ENCODE measurements at regions not wholly inside any gene's neighbourhood (a gene's known extent, or its start where the extent isn't known, plus 50 kb on each side); places are given as distances from the start of the nearest gene placed in this dataset.
A peak's percentile ranks its signal among the peaks of the same experiment; 100 is the strongest.

DNA sequence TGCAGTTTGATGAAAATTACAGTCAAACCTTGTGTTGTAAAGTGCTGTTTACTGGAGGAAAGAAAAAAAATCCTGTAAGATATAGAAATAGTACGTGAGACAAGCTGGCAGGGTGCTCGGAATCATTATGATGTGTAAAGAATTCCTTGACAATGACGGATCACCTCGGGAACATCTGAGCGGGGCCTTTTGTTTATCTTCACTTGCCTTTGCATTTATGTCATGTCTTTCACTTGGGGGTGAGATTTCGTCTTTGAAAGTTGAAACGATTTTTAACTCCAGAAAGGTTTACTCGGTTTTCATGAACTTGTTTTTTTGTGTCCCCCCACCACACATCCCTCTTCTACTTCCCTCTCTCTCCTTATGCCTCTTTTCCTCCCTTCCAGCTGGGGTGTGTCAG is 128.3 kb upstream of the VEPH1 start:
- DNase-seq: no peak

DNA sequence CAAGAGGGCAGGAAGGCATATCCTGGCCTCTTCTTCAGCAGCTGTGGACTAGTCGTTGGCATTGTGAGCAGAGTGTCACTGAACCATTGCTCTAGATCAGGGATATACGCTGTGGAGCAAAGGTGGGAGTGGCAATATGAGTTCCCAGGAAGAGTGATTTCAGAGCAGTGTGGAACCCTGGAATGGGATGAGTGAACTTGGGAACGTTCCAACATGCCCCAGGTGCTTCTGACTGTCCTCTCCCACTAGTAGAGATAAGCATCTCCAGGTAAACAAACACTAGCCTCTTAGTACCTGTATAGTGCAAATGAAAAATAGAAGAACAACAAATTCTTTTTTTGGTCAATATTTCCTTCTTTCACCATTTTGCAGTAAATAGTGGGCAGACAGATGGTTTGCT is 123.6 kb upstream of the VEPH1 start:
- no peak for DNase-seq

DNA sequence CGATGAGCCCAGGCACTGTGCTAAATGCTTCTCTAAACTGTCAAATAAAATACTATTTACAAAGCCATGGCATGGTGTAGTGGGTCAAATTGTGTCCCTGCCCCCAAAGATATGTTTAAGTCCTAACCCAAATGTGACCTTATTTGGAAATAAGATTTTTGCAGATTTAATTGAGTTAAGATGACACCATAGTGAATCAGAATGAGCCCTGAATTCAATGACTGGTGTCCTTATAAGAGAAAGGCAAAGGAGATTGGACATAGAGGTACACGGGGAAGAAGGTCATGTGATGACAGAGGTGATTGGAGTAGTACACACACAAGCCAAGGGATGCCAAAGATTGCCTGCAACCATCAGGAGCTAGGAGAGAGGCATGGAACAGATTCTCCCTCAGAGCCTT is 121.6 kb upstream of the VEPH1 start:
- no peak for DNase-seq

DNA sequence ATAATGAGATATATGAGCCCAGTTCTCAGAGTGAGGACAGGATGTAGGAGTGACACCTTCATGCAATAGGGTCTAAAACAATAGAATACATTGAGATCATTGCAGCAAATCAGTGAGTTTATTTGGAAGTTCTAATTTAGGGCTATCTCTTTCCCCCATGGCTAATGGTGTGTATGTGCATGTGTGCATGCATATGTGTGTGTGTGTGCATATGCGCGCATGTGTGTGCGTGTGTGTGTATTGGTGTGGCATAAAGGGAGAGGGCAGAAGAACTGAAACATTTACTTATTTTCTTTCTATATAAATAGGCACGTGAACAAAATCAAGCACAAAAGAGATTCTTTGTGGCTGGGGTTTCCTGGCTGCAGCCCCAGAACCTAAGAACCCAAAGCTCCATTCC is 115.7 kb upstream of the VEPH1 start:
- no peak for DNase-seq

DNA sequence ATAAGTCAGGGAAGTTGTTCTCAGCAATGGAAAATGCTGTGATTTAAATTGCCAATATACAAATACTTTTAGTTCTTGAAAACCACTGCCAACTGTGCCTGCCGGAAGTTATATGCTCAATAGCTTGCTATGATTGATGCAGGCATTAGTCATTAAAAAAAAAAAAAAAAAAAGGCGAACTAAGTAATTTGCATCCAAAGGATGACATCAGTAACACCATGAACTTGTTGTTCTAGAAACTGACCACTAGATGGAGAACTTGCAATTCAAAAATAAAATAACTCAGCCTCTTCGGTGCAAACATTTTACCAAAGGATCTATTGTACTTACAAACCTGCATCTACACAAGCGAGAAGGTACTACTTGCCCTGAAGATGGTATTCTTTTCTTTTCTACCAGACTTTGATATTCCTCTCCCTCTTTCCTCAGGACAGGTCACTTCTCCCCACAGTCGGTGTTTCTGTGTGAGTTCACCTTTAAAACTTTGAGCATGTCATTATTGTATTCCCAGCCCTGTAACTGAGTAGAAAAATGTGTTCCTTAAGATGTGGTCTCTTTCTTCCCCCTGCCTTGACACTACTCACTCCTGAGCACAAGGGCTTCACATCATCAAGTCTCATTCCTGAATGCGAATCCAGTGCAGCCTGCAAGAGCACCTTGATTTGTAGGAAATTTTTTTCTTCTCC is 115.0 kb upstream of the VEPH1 start:
- DNase-seq: peak in 2 of 51 donors; percentile 5 to 47

DNA sequence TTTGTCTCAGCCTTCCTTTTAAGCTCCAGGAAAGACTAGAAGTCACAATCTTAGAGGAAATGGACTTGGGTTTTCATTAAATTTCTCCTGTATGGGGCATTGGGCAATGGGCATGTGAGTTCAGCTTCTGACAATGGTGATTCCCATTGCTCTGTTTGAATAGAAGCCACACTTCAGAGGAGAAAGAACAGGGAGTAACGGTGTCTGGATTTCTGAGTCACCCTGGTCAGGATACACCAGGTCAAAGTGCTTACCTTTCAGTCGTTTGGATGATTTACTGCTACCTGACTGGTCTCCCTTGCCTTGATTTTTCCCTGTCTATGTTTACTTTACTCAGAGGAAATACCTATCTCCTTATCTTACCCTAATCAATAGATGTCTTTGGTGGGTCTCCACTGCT is 111.7 kb upstream of the VEPH1 start:
- DNase-seq: no peak

DNA sequence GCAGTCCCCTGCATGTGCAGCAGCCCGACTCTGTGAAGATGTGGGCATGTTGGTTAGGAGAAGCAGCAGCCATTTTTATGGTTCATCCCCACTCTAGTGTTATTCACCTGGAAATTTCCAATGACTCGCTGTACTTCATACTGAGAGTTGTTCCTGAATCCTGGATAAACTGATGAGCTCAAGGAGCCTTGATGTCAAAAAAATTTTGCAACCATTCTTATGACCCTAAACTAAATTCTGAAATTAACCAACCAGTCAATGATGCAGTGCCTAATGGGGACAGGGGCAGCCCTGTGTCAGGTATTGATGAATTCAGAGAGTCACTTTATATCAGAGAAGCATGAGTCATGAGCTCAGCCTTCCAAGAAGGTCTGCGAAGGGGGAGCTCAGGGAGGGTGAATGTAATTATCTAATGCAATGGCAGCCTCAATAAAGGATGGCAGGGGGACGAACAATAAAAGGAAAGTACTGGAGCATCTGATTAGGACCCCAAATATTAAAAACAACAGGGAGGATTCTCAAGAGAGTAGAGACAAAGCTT is 108.4 kb upstream of the VEPH1 start:
- no peak for DNase-seq

DNA sequence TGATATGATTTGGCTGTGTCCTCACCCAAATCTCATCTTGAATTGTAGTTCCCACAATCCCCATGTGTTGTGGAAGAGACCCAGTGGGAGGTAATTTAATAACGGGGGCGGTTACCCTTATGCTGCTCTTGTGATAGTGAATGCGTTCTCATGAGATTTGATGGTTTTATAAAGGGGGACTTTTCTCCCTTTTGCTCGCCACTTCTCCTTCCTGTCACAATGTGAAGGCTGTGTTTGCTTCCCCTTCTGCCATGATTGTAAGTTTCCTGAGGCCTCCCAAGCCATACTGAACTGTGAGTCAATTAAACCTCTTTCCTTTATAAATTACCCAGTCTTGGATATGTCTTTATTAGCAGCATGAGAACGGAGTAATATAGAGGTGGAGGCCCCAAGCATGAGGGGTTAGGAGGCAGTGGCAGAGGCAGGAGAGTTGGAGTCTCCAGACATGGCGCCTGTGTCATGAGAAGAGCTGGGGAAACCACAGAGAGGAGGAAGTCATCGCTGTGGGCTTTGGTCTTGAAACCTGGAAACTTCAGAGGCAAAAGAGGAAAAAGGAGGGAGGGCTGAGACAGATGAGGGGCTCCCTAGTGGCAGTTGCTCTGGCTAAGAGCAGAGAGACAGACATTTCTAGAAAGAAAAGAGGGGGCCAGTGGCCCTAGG is 107.8 kb upstream of the VEPH1 start:
- no peak for DNase-seq

DNA sequence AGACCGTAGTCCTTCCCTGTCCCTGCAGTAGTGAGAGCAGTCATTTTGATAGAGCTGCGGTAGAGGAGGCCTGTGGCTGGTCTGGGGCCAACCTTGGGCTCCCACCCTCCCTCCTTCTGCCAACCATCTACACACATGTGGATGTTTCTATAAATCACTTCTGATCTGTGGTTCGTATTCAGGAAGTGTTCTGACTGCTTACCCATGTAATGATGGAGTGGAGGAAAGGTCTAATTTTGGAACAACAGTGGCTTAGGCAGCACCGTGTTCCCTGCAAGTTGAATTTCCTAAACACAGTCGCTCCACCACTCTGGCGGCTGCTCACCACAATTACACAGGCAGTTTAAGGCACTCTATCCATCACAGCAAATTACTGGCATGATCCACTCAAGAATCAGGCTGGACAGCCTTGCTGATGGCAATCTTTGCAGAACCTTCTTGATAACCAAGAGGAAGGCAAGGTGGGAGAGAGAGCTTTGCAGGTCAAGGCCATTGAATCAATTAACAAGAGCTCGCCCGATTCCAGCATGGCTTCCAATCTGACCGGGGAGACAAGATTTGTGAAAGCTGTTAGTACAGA is 104.7 kb upstream of the VEPH1 start:
- DNase-seq: no peak

DNA sequence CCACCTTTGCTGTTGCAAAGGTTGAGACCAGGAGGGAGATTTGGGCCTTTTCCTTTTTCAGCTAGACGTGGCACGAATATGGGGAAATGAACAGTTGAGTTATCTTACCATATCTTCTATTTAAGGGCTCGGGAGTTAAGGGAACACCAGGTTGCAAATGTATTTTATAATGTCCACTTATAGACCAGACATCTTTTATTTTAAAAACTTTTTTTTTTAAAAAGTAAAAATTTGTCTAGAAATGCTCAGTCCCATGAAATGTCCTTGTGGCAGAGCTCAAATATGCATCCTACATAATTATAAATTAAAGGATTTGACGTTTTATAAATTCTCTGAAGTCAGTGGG is 103.6 kb upstream of the VEPH1 start:
- no peak for DNase-seq

DNA sequence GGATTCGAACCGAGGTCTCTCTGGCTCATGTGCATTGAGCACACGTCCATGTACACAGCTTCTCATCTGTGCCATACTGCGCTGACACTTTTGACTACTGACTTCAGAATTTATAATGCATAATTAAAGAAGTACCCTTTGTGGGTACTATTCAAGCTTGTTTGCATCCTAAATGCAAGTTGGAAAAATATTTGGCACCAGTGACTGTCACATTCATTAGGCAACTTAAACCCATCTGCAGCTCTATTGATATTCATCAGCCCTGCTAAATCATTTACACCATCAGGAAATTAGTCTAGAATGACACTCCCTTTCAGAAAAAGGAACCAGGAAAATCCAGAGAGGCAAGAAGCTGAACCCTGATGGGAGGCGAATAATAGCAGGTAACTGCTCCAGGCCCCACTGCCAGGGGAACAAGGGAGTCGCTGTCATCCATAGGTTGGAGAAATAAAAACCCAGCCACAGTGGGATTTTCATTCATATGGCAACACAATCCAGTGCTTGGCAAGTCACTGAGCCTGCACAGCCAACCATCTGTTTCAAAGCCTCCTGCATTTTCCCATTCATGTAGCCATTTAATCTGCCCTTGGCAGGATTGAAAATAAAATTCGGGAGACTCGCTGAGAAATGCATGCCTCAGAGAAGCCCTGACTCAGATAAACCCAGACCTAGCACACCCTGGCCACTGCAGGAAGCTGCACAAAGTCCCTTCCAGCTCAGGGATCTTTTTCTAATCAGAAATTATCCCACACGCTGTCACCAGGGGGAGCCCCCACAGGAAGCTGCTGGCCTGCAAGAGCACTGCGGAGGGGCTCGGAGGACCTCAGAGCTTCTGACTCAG is 103.0 kb upstream of the VEPH1 start:
- peak in 44 of 51 donors; percentile 2 to 66 (median 19) for DNase-seq

DNA sequence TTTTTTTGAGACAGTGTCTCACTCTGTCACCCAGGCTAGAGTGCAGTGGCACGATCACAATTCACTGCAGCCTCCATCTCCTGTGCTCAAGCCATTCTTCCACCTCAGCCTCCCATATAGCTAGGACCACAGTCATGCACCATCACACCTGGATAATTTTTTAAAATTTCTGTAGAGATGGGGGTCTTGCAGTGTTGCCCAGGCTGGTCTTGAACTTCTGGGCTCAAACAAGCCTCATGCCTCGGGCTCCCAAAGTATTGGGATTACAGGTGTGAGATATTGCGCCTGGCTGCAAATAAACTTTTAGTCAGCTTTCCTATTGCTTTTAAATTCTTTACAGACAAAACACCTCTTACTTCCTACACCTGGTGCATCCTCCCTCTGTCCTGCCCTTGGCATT is 102.1 kb upstream of the VEPH1 start:
- no peak for DNase-seq

DNA sequence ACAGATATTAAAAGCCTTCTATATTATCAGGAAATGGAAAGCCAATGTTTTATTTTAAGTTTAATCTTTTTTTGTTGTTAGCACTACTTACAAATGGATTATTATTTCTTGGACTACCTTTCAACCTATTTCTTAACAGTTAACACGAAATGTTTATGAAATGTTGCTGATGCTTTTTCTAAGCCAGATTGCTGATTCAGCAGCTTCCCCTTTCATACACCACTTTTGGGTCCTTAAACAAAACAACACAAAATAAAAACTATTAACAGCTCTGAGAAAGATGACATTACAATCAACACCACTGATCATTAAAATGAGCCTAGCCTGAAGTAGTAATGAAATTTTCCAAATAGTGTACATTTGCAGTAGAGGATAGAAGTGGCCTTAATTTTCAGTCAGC is 99.2 kb upstream of the VEPH1 start:
- DNase-seq: no peak

DNA sequence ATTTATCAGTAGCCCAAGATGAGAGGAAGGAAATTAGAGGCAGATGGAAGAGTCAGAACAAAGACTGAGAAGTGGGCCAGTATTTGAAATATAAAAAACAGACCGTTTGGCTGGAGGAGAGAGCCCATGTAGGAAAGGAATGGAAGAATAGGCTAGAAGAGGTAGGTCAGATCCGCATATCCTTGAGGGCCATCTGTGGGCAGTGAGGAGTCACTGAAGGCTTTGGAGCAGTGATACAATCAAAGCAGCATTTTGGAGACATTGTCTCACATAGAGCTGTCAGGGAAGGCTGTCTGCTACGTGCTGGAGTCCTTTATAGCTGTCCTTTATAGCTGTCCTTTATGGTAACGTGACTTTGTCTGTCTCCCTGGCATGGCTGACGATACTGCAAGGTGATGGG is 92.0 kb upstream of the VEPH1 start:
- DNase-seq: no peak

DNA sequence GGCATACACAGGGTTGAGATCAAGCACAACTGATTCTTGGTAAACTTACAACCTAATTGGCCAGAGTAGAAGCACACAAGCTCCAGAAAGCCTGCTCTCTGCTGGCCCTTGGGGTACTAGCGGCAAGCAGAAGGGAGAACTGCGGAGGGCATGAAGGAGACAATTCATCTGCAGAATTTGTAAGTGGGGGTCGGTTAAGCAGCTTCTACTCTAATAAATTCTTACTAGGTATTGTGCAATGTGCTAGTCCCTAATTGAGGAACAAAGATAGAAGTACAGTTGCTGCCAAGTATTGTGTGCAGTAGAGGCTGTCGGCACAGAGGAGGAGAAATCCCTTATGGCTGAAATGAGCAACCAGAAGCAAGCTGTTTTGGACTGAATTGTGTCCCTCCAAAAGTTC is 91.2 kb upstream of the VEPH1 start:
- no peak for DNase-seq

DNA sequence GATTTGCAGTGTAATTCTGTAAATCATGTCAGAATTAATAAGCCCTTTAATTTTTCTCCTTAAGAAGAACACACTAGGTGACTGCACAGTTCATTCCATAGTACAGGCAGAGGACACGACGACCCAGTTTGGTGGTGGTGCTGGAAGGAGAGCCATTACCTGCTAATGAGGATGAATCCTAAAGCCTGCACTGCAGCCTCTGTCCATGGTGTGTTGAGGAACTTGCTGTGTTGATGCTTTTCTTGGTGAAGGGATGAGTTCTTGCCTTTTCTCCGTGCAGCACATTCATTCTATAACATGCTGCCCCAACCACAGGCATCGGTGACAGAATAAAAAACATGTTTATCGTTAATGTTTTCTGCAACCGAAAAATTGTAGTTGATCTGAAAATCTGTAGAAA is 89.6 kb upstream of the VEPH1 start:
- no peak for DNase-seq

DNA sequence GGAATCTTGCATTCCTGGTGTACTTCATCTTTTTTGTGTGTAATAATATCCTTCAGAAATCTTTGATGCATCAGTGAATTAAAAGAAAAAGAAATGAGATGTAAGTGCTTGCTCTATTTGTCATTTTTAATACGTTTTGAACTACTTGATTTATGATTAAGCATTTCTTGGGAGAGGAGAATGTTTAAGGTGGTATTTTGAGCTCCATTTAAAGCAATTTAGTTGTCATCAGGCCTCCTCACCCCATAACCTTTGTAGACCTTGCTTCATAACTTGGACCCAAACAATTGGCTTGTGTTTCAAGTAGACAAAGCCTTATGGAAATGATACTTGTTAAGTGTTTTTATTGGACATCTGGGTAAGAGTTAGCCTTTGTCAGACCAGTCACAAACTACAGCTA is 87.1 kb upstream of the VEPH1 start:
- DNase-seq: no peak

DNA sequence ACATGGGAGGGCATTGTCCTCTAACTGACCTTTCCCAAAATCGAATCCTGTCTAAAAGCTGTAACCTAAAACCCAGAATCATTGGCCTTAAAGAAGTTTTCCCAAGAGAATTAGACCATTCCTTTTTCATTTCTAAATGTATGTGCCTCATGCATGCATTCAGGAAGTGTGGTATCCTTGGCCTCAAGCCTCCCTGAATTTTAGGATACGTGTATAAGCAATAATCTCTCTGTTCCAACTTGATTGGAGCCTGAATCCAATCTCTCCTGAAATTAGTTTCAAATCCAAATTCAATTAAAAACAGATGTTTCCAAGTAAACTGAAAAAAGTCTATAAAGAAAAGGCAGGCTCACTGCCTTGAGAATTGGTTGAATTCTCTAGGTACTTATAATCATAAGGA is 86.0 kb upstream of the VEPH1 start:
- DNase-seq: no peak

DNA sequence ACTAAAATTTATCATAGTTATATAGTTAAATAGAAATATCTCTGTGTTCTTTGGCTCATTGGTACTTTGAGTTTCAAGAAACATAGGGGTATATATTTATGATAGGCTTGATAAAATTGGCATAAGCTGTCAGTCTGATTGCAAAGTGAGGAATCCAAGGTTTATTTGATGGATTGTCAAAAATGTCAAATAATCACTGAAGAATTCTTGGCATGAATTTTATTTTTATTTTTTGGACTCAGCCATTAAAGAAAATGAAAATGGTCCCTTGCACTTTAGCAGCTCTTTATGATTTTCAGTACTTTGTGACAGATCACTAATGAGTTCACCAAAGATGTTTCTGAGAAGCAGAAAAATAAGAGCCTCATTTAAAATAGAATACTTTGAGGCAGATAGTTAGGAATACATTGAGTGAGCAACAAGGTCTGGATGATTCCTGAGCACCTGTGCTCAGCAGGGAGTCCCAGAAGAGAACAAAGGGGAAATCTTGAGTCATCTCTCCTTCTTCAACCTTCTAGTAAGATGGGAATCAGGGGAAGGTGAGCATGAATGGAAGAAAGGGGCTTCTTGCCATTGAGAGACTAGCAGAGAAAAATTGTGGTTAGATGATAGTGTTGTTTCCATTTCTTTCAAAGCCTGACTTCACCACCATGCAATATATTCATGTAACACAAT is 85.3 kb upstream of the VEPH1 start:
- DNase-seq: no peak

DNA sequence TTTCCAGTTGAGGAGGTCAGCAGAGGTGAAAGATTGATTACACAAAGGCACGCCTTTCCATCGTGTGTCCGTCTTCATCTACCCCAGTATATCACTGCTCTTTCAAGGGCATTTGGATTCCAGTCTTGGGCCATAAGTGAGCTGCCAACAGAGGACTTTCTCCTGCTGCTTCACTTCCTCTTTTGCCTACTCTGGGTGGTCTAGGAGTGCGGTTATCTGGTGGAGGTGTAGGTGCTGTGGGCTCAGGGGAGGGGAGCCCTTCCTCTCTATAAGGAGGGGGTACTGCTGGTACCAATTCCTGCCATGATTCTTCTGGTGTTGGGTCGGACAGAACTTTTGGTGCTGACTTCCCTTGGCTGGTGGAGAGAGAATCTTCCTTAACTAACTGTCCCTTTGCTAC is 83.1 kb upstream of the VEPH1 start:
- no peak for DNase-seq

DNA sequence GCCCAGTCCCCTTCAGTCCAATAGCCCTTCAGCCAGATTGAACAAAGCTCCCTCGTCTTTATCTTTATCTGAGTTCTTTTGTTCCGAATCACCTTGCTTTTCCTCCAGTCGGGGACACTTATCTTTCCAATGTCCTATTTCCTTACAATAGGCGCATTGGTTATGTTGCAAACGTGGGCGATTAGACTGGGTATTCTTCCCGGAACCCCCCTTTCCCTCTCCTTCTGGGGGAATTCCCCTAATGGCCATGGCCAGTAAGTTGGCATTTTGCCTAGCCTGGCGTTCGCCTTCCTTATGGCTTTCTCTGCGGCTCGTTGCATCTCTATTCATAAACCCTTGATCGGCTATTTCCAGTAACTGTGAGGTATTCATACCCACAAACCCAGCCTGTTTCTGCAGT is 82.2 kb upstream of the VEPH1 start:
- DNase-seq: no peak

DNA sequence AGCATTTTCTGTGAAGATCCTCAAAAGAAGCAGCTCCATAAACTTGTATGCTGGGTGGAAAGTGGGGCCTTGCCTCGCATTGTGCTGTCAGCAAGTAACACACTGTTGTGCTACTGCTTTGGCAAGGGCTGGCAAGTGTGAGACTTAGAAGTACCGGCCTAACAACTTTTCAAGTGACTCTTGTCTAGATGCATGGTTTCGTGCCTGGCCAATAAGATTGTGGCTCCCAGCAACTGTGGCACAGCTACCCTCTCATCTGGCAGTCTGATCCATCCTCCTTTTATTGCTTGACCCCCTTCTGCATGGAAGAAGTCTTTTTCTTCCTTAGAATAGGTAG is 79.4 kb upstream of the VEPH1 start:
- no peak for DNase-seq
